Panc1 (cell line): ENCODE measurements at regions not wholly inside any gene's neighbourhood (a gene's known extent, or its start where the extent isn't known, plus 50 kb on each side); places are given as distances from the start of the nearest gene placed in this dataset.

Source experiments
- ATAC-seq: fragments of 200-7000 bp; cut with Tn5 transposase; 2 replicates; pipeline ENCODE4 v1.9.1; 2020; ENCODE audit warnings: mild to moderate bottlenecking, moderate library complexity
- BruUV-seq: library from RNA; stranded (reverse); fragments of 400-500 nt; replicated peaks from 2 replicates; lab custom pipeline; 2021; lab: Mats Ljungman, UMichigan
- CTCF ChIA-PET: fragments of 300-600 bp; sonication (Branson Sonifier 250); formaldehyde crosslinking; loops from one replicate; lab custom pipeline; 2022; ENCODE audit warnings: antibody characterized with exemption; lab: Charles Lee
- POLR2A ChIA-PET: fragments of 300-600 bp; sonication (Branson Sonifier 250); formaldehyde crosslinking; loops from one replicate; lab custom pipeline; 2022; ENCODE audit warnings: antibody characterized with exemption; lab: Charles Lee
- DNase-seq: peaks from one replicate; pipeline ENCODE4 v3.0.0-alpha.2; 2010; ENCODE audit warnings: low read depth, low spot score
- H3K27ac ChIP-seq: 2 replicates; pipeline ENCODE4 v1.5.1; 2011; ENCODE audit warnings: mild to moderate bottlenecking, low read length, inconsistent platforms
- H3K27me3 ChIP-seq: fragments of 200-500 bp; sonication (Bioruptor generic); 2 replicates; pipeline ENCODE4 v1.6.0; 2014; ENCODE audit warnings: low read length, inconsistent platforms; ENCODE audit not compliant: control insufficient read depth, insufficient read depth
- H3K36me3 ChIP-seq: fragments of 200-500 bp; sonication (Bioruptor generic); 2 replicates; pipeline ENCODE4 v1.5.1; 2014; ENCODE audit warnings: inconsistent platforms, mild to moderate bottlenecking, low read length, moderate library complexity; ENCODE audit not compliant: control insufficient read depth, insufficient read depth
- H3K4me1 ChIP-seq: 2 replicates; pipeline ENCODE4 v1.5.1; 2011; ENCODE audit warnings: inconsistent platforms, mild to moderate bottlenecking, low read length, moderate library complexity; ENCODE audit not compliant: control insufficient read depth, insufficient read depth
- H3K4me3 ChIP-seq, 2 experiments: 2 replicates each; pipeline ENCODE4 v1.5.1; 2011 to 2012; ENCODE audit warnings: low read depth in 2 of 2, low read length in 2 of 2, mild to moderate bottlenecking in 2 of 2, inconsistent platforms in 1 of 2, moderate library complexity in 1 of 2
- H3K9me3 ChIP-seq: fragments of 200-500 bp; sonication (Bioruptor generic); 2 replicates; pipeline ENCODE4 v1.5.1; 2014; ENCODE audit warnings: low read depth, mild to moderate bottlenecking, inconsistent platforms, low read length, moderate library complexity; ENCODE audit not compliant: control insufficient read depth, insufficient read depth
- POLR2AphosphoS5 ChIP-seq: IDR thresholded peaks from 2 replicates; pipeline ENCODE4 v1.6.1; 2012; ENCODE audit warnings: mild to moderate bottlenecking, low read depth, low read length, moderate library complexity
- SIN3A ChIP-seq: IDR thresholded peaks from 2 replicates; pipeline ENCODE4 v1.6.1; 2012; ENCODE audit warnings: low read depth, mild to moderate bottlenecking, low read length, moderate library complexity, borderline replicate concordance; ENCODE audit not compliant: insufficient read depth
- TCF7L2 ChIP-seq: IDR thresholded peaks from 2 replicates; pipeline ENCODE4 v1.6.1; 2011; ENCODE audit warnings: mild to moderate bottlenecking, low read depth, low read length, inconsistent platforms
- in situ Hi-C: cut with HindIII; loops from 2 replicates; pipeline ENCODE4 v1.10.0; 2016; ENCODE audit warnings: low sequenced_read_pairs, low pct_unique_long_range_greater_than_20kb
- intact Hi-C: fragments of 100-400 bp; cut with micrococcal nuclease; formaldehyde crosslinking; loops from one replicate; pipeline ENCODE4 v1.10.0; 2022; ENCODE audit not compliant: unreplicated experiment
- TF ChIP-seq, protein P1 (sequence below), 2 experiments: IDR thresholded peaks; 2 replicates each; pipeline ENCODE4 v1.6.1; 2011 to 2012; ENCODE audit warnings: low read depth in 2 of 2, control low read depth in 1 of 2, low read length in 1 of 2, mild to moderate bottlenecking in 1 of 2, moderate library complexity in 1 of 2; ENCODE audit not compliant: insufficient read depth in 1 of 2
- TF ChIP-seq, protein P2 (sequence below): fragments of 450-650 bp; IDR thresholded peaks from 2 replicates; pipeline ENCODE4 v1.5.1; 2017; ENCODE audit warnings: mild to moderate bottlenecking

DNA sequence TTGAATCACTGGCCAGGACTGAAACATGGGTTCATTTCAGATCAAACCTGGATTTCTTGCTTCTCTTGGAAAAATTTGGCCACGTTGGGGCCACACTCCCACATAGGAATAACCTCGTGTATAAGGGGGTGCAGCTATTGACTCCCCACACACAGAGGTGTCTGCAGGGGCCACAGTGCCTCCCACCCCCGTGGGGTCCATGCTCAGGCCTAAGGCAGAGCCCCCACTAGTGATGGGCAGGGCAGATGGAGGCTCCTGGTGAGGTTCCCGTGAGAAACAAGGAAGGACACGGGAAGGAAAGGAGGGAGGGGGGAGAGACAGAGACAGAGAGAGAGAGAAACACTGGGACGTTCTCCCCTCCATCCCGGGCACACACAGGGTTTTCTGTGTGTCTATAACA, 230.5 kb downstream of the ERMARD start:
- ATAC-seq (no peak), DNase-seq (no peak)
- POLR2A ChIA-PET, result no interaction called here
- Histone ChIP-seq H3K27me3 (peaks cover 14% of the 10 kb centered on the region; the same call in 1 of the 2 replicates), H3K9me3 (no peaks in the 10 kb centered on the region), H3K4me1 (no peaks in the 10 kb centered on the region), H3K4me3 (no peak overlapping the region), H3K27ac (no peak overlapping the region), H3K36me3 (no peaks in the 10 kb centered on the region)
- CTCF ChIA-PET, result no interaction called here
- TF ChIP-seq TCF7L2 (no peak), POLR2AphosphoS5 (no peak), SIN3A (no peak)
- TF ChIP-seq, protein P1, sequence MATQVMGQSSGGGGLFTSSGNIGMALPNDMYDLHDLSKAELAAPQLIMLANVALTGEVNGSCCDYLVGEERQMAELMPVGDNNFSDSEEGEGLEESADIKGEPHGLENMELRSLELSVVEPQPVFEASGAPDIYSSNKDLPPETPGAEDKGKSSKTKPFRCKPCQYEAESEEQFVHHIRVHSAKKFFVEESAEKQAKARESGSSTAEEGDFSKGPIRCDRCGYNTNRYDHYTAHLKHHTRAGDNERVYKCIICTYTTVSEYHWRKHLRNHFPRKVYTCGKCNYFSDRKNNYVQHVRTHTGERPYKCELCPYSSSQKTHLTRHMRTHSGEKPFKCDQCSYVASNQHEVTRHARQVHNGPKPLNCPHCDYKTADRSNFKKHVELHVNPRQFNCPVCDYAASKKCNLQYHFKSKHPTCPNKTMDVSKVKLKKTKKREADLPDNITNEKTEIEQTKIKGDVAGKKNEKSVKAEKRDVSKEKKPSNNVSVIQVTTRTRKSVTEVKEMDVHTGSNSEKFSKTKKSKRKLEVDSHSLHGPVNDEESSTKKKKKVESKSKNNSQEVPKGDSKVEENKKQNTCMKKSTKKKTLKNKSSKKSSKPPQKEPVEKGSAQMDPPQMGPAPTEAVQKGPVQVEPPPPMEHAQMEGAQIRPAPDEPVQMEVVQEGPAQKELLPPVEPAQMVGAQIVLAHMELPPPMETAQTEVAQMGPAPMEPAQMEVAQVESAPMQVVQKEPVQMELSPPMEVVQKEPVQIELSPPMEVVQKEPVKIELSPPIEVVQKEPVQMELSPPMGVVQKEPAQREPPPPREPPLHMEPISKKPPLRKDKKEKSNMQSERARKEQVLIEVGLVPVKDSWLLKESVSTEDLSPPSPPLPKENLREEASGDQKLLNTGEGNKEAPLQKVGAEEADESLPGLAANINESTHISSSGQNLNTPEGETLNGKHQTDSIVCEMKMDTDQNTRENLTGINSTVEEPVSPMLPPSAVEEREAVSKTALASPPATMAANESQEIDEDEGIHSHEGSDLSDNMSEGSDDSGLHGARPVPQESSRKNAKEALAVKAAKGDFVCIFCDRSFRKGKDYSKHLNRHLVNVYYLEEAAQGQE (IDR thresholded peaks at IDR 0.05; ENCODE audit: insufficient read depth in 1 of 2, low read depth in 2 of 2, low read length in 1 of 2), result no peak
- TF ChIP-seq, protein P2, sequence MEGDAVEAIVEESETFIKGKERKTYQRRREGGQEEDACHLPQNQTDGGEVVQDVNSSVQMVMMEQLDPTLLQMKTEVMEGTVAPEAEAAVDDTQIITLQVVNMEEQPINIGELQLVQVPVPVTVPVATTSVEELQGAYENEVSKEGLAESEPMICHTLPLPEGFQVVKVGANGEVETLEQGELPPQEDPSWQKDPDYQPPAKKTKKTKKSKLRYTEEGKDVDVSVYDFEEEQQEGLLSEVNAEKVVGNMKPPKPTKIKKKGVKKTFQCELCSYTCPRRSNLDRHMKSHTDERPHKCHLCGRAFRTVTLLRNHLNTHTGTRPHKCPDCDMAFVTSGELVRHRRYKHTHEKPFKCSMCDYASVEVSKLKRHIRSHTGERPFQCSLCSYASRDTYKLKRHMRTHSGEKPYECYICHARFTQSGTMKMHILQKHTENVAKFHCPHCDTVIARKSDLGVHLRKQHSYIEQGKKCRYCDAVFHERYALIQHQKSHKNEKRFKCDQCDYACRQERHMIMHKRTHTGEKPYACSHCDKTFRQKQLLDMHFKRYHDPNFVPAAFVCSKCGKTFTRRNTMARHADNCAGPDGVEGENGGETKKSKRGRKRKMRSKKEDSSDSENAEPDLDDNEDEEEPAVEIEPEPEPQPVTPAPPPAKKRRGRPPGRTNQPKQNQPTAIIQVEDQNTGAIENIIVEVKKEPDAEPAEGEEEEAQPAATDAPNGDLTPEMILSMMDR, result no peak
- intact Hi-C loops (no loop called here), in situ Hi-C loops (no loop called here)
- no TSS peak for BruUV-seq

DNA sequence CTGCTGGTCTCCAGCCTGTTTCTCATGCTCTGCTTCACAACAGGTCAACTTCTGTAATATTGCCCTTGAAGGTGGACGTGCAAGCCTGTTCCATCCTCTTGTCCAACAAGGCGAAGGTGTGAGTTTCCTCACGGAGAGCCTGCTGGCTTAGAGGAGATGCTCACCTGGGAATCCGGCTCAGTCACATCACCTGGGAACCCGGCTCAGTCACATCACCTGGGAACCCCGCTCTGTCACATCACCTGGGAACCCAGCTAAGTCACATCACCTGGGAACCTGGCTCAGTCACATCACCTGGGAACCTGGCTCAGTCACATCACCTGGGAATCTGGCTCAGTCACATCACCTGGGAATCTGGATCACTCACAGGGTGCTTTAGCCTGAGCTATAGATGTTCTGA, 230.1 kb downstream of the ERMARD start:
- intact Hi-C loops (no loop called here), in situ Hi-C loops (no loop called here)
- Histone ChIP-seq H3K4me1 (no peaks in the 10 kb centered on the region), H3K4me3 (no peak overlapping the region), H3K36me3 (no peaks in the 10 kb centered on the region), H3K9me3 (no peaks in the 10 kb centered on the region), H3K27me3 (peaks cover 14% of the 10 kb centered on the region; the same call in 1 of the 2 replicates), H3K27ac (no peak overlapping the region)
- DNase-seq (no peak), ATAC-seq (no peak)
- ChIA-PET CTCF (no interaction called here), POLR2A (no interaction called here)
- no TSS peak for BruUV-seq
- TF ChIP-seq TCF7L2, result no peak
- no peak for TF ChIP-seq SIN3A
- TF ChIP-seq, protein P2, result no peak
- no peak for TF ChIP-seq POLR2AphosphoS5
- TF ChIP-seq, protein P1 (IDR thresholded peaks at IDR 0.05; ENCODE audit: insufficient read depth in 1 of 2, low read depth in 2 of 2, low read length in 1 of 2), result no peak
